WTC11 (cell line): ENCODE measurements at regions not wholly inside any gene's neighbourhood (a gene's known extent, or its start where the extent isn't known, plus 50 kb on each side); places are given as distances from the start of the nearest gene placed in this dataset.

Source experiments
- ATAC-seq: fragments of 200-7000 bp; cut with Tn5 transposase; 2 replicates; pipeline ENCODE4 v1.10.0; 2021; ENCODE audit warnings: mild to moderate bottlenecking, moderate library complexity
- CTCF ChIA-PET: fragments of 300-600 bp; sonication (Branson Sonifier 250); formaldehyde crosslinking; loops from one replicate; lab custom pipeline; 2021; ENCODE audit warnings: antibody characterized with exemption; lab: Charles Lee
- POLR2A ChIA-PET: fragments of 350-600 bp; sonication (Branson Sonifier 250); formaldehyde crosslinking; loops from one replicate; lab custom pipeline; 2021; ENCODE audit warnings: antibody characterized with exemption; lab: Charles Lee
- DNase-seq: peaks from one replicate; pipeline ENCODE4 v3.0.0; 2021; ENCODE audit warnings: low spot score
- H3K27ac Mint-ChIP-seq: 2 replicates; pipeline ENCODE4 v1.8.0; 2021; ENCODE audit warnings: mixed read lengths
- H3K27me3 Mint-ChIP-seq: 2 replicates; pipeline ENCODE4 v1.8.0; 2021; ENCODE audit warnings: low read depth, mild to moderate bottlenecking, moderate library complexity, mixed read lengths
- H3K36me3 Mint-ChIP-seq: 2 replicates; pipeline ENCODE4 v1.8.0; 2021; ENCODE audit warnings: mixed read lengths
- H3K4me1 Mint-ChIP-seq: 2 replicates; pipeline ENCODE4 v1.8.0; 2022; ENCODE audit warnings: mixed read lengths
- H3K4me3 Mint-ChIP-seq: 2 replicates; pipeline ENCODE4 v1.8.0; 2021; ENCODE audit warnings: mild to moderate bottlenecking, moderate library complexity, mixed read lengths
- H3K9me3 Mint-ChIP-seq: 2 replicates; pipeline ENCODE4 v1.8.0; 2021; ENCODE audit warnings: mixed read lengths
- CBFB ChIP-seq: sonication (generic); formaldehyde crosslinking; IDR thresholded peaks from 2 replicates; pipeline ENCODE4 v1.8.1; 2022; ENCODE audit warnings: mild to moderate bottlenecking, low read depth, missing genetic modification reagents
- CDX4 ChIP-seq: fragments of 250-450 bp; sonication (Bioruptor Pico); IDR thresholded peaks from 2 replicates; pipeline ENCODE4 v1.9.0; 2021; ENCODE audit warnings: moderate library complexity, mild to moderate bottlenecking, inconsistent platforms, borderline replicate concordance
- CREB1 ChIP-seq: sonication (generic); formaldehyde crosslinking; IDR thresholded peaks from 2 replicates; pipeline ENCODE4 v1.8.0; 2023; ENCODE audit warnings: mild to moderate bottlenecking, missing genetic modification reagents
- CREM ChIP-seq: sonication (generic); formaldehyde crosslinking; IDR thresholded peaks from 2 replicates; pipeline ENCODE4 v1.8.1; 2022; ENCODE audit warnings: mild to moderate bottlenecking, missing genetic modification reagents, moderate library complexity
- CTCF ChIP-seq: fragments of 200-600 bp; IDR thresholded peaks from 2 replicates; pipeline ENCODE4 v1.8.0; 2022; ENCODE audit warnings: antibody characterized with exemption
- E2F1 ChIP-seq: sonication (generic); formaldehyde crosslinking; IDR thresholded peaks from 2 replicates; pipeline ENCODE4 v1.8.0; 2022; ENCODE audit warnings: mild to moderate bottlenecking, missing genetic modification reagents
- FOXJ3 ChIP-seq: sonication (generic); formaldehyde crosslinking; IDR thresholded peaks from 2 replicates; pipeline ENCODE4 v1.9.0; 2021; ENCODE audit warnings: missing genetic modification reagents, mild to moderate bottlenecking, borderline replicate concordance
- FOXP1 ChIP-seq: sonication (generic); formaldehyde crosslinking; IDR thresholded peaks from 2 replicates; pipeline ENCODE4 v1.8.0; 2022; ENCODE audit warnings: missing genetic modification reagents, mild to moderate bottlenecking, moderate library complexity, borderline replicate concordance
- FOXP4 ChIP-seq: sonication (generic); formaldehyde crosslinking; IDR thresholded peaks from 2 replicates; pipeline ENCODE4 v1.8.0; 2022; ENCODE audit warnings: mild to moderate bottlenecking, missing genetic modification reagents
- IRF1 ChIP-seq: sonication (generic); formaldehyde crosslinking; IDR thresholded peaks from 2 replicates; pipeline ENCODE4 v1.8.0; 2023; ENCODE audit warnings: missing genetic modification reagents
- JAZF1 ChIP-seq: fragments of 250-450 bp; sonication (Bioruptor Pico); IDR thresholded peaks from 2 replicates; pipeline ENCODE4 v1.9.0; 2021; ENCODE audit warnings: moderate library complexity, mild to moderate bottlenecking, inconsistent platforms
- NFE2L1 ChIP-seq: sonication (generic); formaldehyde crosslinking; IDR thresholded peaks from 2 replicates; pipeline ENCODE4 v1.8.1; 2023; ENCODE audit warnings: missing genetic modification reagents
- PRRX2 ChIP-seq: fragments of 250-450 bp; sonication (Bioruptor Pico); IDR thresholded peaks from 2 replicates; pipeline ENCODE4 v1.8.0; 2021; ENCODE audit warnings: mild to moderate bottlenecking
- SMAD3 ChIP-seq: sonication (generic); formaldehyde crosslinking; IDR thresholded peaks from 2 replicates; pipeline ENCODE4 v1.8.0; 2022; ENCODE audit warnings: missing genetic modification reagents, mild to moderate bottlenecking, borderline replicate concordance
- SP1 ChIP-seq: sonication (generic); formaldehyde crosslinking; conservative IDR thresholded peaks from 2 replicates; pipeline ENCODE4 v1.8.1; 2022; ENCODE audit warnings: missing genetic modification reagents
- TCF7 ChIP-seq: sonication (generic); formaldehyde crosslinking; IDR thresholded peaks from 2 replicates; pipeline ENCODE4 v1.8.0; 2022; ENCODE audit warnings: mild to moderate bottlenecking, low read depth, missing genetic modification reagents, moderate library complexity
- TEAD4 ChIP-seq: sonication (generic); formaldehyde crosslinking; IDR thresholded peaks from 2 replicates; pipeline ENCODE4 v1.8.0; 2022; ENCODE audit warnings: mild to moderate bottlenecking, missing genetic modification reagents
- ZNF121 ChIP-seq: sonication (generic); formaldehyde crosslinking; IDR thresholded peaks from 2 replicates; pipeline ENCODE4 v1.8.0; 2023; ENCODE audit warnings: missing genetic modification reagents
- ZNF138 ChIP-seq: sonication (generic); formaldehyde crosslinking; conservative IDR thresholded peaks from 2 replicates; pipeline ENCODE4 v1.8.1; 2022; ENCODE audit warnings: mild to moderate bottlenecking, moderate library complexity, missing genetic modification reagents
- ZNF317 ChIP-seq: sonication (generic); formaldehyde crosslinking; IDR thresholded peaks from 2 replicates; pipeline ENCODE4 v1.8.1; 2023; ENCODE audit warnings: low read depth, mild to moderate bottlenecking, moderate library complexity, missing genetic modification reagents, borderline replicate concordance
- ZNF396 ChIP-seq: fragments of 250-450 bp; sonication (Bioruptor Pico); IDR thresholded peaks from 2 replicates; pipeline ENCODE4 v1.8.0; 2021; ENCODE audit warnings: mild to moderate bottlenecking, moderate library complexity, borderline replicate concordance
- ZNF423 ChIP-seq: fragments of 250-450 bp; sonication (Bioruptor Pico); IDR thresholded peaks from 2 replicates; pipeline ENCODE4 v2.1.2; 2022; ENCODE audit warnings: mild to moderate bottlenecking, moderate library complexity
- ZNF512 ChIP-seq: sonication (generic); formaldehyde crosslinking; IDR thresholded peaks from 2 replicates; pipeline ENCODE4 v1.8.1; 2022; ENCODE audit warnings: missing genetic modification reagents, borderline replicate concordance

- DNase-seq: no peak
- peaks cover 21% of the 10 kb centered on the region for H3K9me3 Mint-ChIP-seq
- ChIA-PET POLR2A (no interaction called here), CTCF (no interaction called here)
- no peak overlapping the region for H3K4me3 Mint-ChIP-seq
- H3K36me3 Mint-ChIP-seq: peaks cover 10% of the 10 kb centered on the region; the same call in 1 of the 2 replicates
- H3K27ac Mint-ChIP-seq: no peak overlapping the region
- ATAC-seq: no peak
- no peaks in the 10 kb centered on the region for H3K27me3 Mint-ChIP-seq
- H3K4me1 Mint-ChIP-seq: peaks cover 8% of the 10 kb centered on the region
- no peak for TF ChIP-seq FOXP4
- TF ChIP-seq SP1: no peak
- no peak for TF ChIP-seq TEAD4
- no peak for TF ChIP-seq FOXP1 (CRISPR knock-in tag)
- TF ChIP-seq CBFB (CRISPR knock-in tag): no peak
- no peak for TF ChIP-seq PRRX2 (CRISPR knock-in tag)
- TF ChIP-seq NFE2L1: no peak
- TF ChIP-seq, all 79 proteins: peak for 0
These were observed 370.6 kb upstream of the NAALADL2 start for GRCh38 chr3:174488527-174488926.

- Mint-ChIP-seq H3K27me3 (no peaks in the 10 kb centered on the region), H3K4me1 (peaks cover 16% of the 10 kb centered on the region), H3K9me3 (peaks cover 3% of the 10 kb centered on the region)
- POLR2A ChIA-PET: no interaction called here
- TF ChIP-seq E2F1 (CRISPR knock-in tag) (no peak), CTCF (no peak), JAZF1 (CRISPR knock-in tag) (no peak), TCF7 (no peak), FOXJ3 (no peak), SMAD3 (CRISPR knock-in tag) (no peak), ZNF121 (no peak), CDX4 (CRISPR knock-in tag) (no peak), ZNF512 (CRISPR knock-in tag) (no peak), CREM (CRISPR knock-in tag) (no peak), ZNF317 (CRISPR knock-in tag) (no peak), IRF1 (CRISPR knock-in tag) (no peak), FOXP1 (CRISPR knock-in tag) (no peak), ZNF396 (no peak), ZNF423 (CRISPR knock-in tag) (no peak), CREB1 (CRISPR knock-in tag) (no peak), ZNF138 (no peak)
- TF ChIP-seq, all 79 proteins: peak for 0
- Mint-ChIP-seq H3K4me3 (no peak overlapping the region), H3K36me3 (peaks cover 2% of the 10 kb centered on the region; the same call in 1 of the 2 replicates), H3K27ac (no peak overlapping the region)
- ATAC-seq (no peak), DNase-seq (no peak)
- CTCF ChIA-PET: no interaction called here
These were observed 363.8 kb upstream of the NAALADL2 start for GRCh38 chr3:174495311-174495710.
